Chondrocyte (in vitro differentiated cells): ENCODE measurements at regions not wholly inside any gene's neighbourhood (a gene's known extent, or its start where the extent isn't known, plus 50 kb on each side); places are given as distances from the start of the nearest gene placed in this dataset.

ENCODE experiments used
- DNase-seq: peaks from one replicate; pipeline ENCODE4 v3.0.0; 2021; ENCODE audit warnings: mixed read lengths, low spot score
- H3K27ac Mint-ChIP-seq: one replicate; pipeline ENCODE4 v1.8.0; 2021; ENCODE audit warnings: mild to moderate bottlenecking, moderate library complexity, mixed read lengths; ENCODE audit not compliant: unreplicated experiment
- H3K27me3 Mint-ChIP-seq: 2 replicates; pipeline ENCODE4 v1.8.0; 2021; ENCODE audit warnings: low read depth, mixed read lengths
- H3K36me3 Mint-ChIP-seq: 2 replicates; pipeline ENCODE4 v1.8.0; 2021; ENCODE audit warnings: low read depth, mixed read lengths
- H3K4me1 Mint-ChIP-seq: 2 replicates; pipeline ENCODE4 v1.8.0; 2021; ENCODE audit warnings: low read depth, mild to moderate bottlenecking, mixed read lengths
- H3K4me3 Mint-ChIP-seq: one replicate; pipeline ENCODE4 v1.8.0; 2021; ENCODE audit warnings: mild to moderate bottlenecking, moderate library complexity, mixed read lengths; ENCODE audit not compliant: unreplicated experiment
- H3K9me3 Mint-ChIP-seq: 2 replicates; pipeline ENCODE4 v1.8.0; 2021; ENCODE audit warnings: low read depth, mixed read lengths
- TF ChIP-seq, protein P1 (sequence below): fragments of 200-600 bp; sonication (generic); IDR thresholded peaks from 2 replicates; pipeline ENCODE4 v1.5.0; 2021; ENCODE audit warnings: antibody characterized with exemption, mild to moderate bottlenecking, moderate library complexity

DNA sequence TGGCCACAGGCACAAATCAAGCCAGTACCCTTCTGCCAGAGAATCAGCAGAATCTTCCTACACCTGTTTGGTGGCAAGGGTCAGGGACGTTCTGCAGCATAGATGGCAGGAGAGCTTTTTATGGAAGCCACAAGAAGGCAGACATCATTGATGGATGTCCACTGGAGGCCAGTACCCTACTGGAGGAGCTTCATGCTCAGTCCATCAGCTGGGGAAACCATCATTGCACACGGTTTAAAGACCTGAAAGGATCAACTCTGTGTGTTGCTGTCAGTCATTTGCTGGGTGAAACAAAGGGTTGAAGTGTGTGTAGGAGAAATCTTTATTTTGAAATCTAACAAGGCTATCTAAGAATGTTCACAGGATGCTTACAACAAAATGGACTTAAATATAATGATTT lies 158.9 kb upstream of the SASH1 start:
- no peak overlapping the region for H3K27ac Mint-ChIP-seq
- H3K27me3 Mint-ChIP-seq = no peaks in the 10 kb centered on the region
- no peaks in the 10 kb centered on the region for H3K36me3 Mint-ChIP-seq
- H3K4me3 Mint-ChIP-seq = no peak overlapping the region
- H3K4me1 Mint-ChIP-seq = peaks cover 10% of the 10 kb centered on the region
- DNase-seq = no peak
- H3K9me3 Mint-ChIP-seq = no peaks in the 10 kb centered on the region
- TF ChIP-seq, protein P1, sequence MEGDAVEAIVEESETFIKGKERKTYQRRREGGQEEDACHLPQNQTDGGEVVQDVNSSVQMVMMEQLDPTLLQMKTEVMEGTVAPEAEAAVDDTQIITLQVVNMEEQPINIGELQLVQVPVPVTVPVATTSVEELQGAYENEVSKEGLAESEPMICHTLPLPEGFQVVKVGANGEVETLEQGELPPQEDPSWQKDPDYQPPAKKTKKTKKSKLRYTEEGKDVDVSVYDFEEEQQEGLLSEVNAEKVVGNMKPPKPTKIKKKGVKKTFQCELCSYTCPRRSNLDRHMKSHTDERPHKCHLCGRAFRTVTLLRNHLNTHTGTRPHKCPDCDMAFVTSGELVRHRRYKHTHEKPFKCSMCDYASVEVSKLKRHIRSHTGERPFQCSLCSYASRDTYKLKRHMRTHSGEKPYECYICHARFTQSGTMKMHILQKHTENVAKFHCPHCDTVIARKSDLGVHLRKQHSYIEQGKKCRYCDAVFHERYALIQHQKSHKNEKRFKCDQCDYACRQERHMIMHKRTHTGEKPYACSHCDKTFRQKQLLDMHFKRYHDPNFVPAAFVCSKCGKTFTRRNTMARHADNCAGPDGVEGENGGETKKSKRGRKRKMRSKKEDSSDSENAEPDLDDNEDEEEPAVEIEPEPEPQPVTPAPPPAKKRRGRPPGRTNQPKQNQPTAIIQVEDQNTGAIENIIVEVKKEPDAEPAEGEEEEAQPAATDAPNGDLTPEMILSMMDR = no peak

DNA sequence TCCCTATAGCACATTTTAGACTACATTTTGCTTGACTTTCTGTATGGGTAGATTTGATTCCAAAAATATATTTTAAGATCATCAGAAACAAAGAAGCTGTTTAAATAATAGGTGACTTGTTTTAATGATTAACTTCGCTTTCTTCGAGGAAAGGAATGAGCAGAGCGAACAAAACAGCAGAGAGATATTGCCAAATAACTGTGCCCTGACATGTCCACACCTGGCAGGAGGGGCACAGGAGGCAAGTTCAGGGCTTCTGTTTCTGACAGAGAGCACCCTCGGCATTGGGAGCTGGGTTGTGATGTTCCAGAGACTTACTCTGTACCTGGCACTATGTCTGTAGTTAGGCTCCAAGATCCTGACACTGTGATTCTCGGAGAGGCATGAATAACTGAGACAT lies 155.7 kb upstream of the SASH1 start:
- no peak overlapping the region for H3K27ac Mint-ChIP-seq
- H3K9me3 Mint-ChIP-seq = no peaks in the 10 kb centered on the region
- peaks cover 13% of the 10 kb centered on the region for H3K4me1 Mint-ChIP-seq
- DNase-seq = no peak
- no peaks in the 10 kb centered on the region for H3K36me3 Mint-ChIP-seq
- no peaks in the 10 kb centered on the region for H3K27me3 Mint-ChIP-seq
- H3K4me3 Mint-ChIP-seq = no peak overlapping the region
- TF ChIP-seq, protein P1 = no peak

DNA sequence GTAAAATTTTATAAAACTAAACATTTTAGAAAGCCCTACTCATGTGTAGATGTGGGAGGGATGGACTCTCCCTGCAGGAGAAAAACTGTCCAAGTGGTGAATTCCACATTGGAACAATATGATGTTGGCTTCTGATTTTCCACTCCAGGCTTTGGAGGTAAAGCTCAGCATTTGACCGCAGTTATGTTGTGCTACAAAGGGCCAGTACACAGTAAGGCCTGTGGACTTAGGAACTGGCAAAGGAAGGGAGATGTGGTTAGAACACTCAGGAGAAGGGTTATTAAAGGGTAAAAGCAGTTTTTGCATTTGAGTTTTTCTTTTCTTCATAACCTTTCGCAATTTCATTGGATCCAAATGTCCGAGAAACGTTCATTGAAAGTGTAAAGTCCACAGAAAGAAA lies 150.3 kb upstream of the SASH1 start:
- Mint-ChIP-seq H3K36me3 (no peaks in the 10 kb centered on the region), H3K9me3 (no peaks in the 10 kb centered on the region), H3K27me3 (no peaks in the 10 kb centered on the region), H3K4me3 (no peak overlapping the region), H3K27ac (no peak overlapping the region), H3K4me1 (peaks cover 28% of the 10 kb centered on the region)
- no peak for DNase-seq
- TF ChIP-seq, protein P1 = no peak

DNA sequence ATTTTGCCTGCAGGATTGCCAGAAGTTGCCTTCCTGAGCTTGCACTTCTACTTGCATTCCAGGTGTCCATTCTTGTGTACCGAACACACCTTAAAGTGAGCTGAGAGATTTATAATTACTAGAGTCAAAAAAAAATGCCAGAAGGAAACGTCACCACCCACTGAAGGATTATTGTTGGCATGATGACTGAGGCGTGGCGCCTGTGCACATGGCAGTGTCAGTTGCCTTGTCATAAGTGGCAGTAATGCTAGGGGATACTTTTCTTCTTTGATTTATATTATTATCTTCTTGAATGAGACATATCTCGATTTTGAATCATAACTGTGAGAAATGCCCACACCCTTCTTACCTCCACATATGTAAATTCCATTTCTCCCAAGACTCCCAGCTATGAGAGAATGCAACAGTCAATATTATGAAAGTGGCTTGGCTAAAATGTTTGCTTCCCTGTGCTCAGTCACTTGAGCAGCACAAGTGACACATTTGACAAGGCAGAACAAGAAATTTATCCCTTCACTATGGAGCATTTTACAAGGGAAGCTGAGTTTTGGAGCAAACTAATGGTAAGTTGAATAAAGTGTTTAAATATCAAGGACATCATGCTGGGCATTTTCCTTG lies 149.5 kb upstream of the SASH1 start:
- Mint-ChIP-seq H3K4me1 (peaks cover 28% of the 10 kb centered on the region), H3K27ac (no peak overlapping the region), H3K9me3 (no peaks in the 10 kb centered on the region), H3K36me3 (no peaks in the 10 kb centered on the region), H3K4me3 (no peak overlapping the region), H3K27me3 (no peaks in the 10 kb centered on the region)
- TF ChIP-seq, protein P1 = no peak
- DNase-seq = no peak

DNA sequence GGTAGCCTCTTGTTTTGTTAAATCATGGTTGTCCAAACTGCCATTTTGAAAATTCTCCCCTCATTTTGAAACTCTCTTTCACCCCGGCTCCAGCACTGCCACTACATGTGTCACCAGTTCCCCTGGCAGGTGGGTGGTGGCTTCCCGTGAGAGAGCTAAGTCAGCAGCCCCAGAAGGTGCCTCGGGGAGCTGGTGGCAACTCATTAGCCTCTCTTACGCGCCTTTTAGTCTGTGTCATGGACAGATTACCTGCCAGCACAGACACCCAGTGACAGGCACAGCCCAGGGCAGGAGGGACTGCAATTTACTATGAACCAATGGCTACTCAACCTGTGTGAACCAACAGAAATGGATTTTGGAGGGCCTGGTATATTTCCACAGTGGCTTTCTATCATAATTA lies 147.1 kb upstream of the SASH1 start:
- Mint-ChIP-seq H3K4me3 (no peak overlapping the region), H3K4me1 (peaks cover 31% of the 10 kb centered on the region), H3K36me3 (no peaks in the 10 kb centered on the region), H3K27me3 (no peaks in the 10 kb centered on the region), H3K9me3 (no peaks in the 10 kb centered on the region), H3K27ac (no peak overlapping the region)
- TF ChIP-seq, protein P1 = no peak
- DNase-seq = no peak
